LNCaP clone FGC (cell line): ENCODE measurements at regions not wholly inside any gene's neighbourhood (a gene's known extent, or its start where the extent isn't known, plus 50 kb on each side); places are given as distances from the start of the nearest gene placed in this dataset.
A peak's percentile ranks its signal among the peaks of the same experiment; 100 is the strongest.

ENCODE experiments used
- DNase-seq: peaks from one replicate; pipeline ENCODE4 v3.0.0-alpha.2; 2011; ENCODE audit warnings: low read depth
- H3K4me3 ChIP-seq: 2 replicates; pipeline ENCODE4 v1.5.1; 2011; ENCODE audit warnings: mild to moderate bottlenecking, low read depth, low read length, control low read depth
- CTCF ChIP-seq: IDR thresholded peaks from 2 replicates; pipeline ENCODE4 v1.5.1; 2012; ENCODE audit warnings: mild to moderate bottlenecking; ENCODE audit not compliant: control insufficient read depth, insufficient read depth; ENCODE audit errors: extremely low read depth

DNA sequence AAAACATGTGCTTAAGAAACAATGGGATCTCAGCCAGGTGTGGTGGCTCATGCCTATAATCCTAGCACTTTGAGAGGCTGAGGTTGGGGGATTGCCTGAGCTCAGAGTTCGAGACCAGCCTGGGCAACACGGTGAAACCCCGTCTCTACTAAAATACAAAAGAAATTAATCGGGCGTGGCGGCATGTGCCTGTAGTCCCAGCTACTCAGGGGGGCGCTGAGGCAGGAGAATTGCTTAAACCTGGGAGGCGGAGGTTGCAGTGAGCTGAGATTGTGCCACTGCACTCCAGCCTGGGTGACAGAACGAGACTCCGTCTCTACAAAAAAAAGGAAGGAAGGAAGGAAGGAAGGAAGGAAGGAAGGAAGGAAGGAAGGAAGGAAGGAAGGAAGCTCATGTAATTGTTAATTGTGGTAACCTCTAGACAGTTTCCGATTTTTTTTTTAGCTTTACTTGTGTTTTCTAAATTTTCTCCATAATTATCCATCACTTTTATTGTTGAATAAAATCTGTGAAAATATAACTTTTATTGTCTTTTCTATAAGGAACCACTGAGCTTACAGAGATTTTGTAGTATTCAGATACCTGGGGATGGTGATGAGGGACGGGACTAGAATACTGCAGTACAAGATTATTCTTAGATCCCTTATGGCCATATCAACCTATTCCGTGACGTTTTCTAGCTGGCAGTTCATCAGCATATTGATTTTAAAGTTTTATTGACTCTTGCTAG lies 506.9 kb downstream of the NR2F2 start:
- no peak overlapping the region for H3K4me3 ChIP-seq
- DNase-seq: no peak
- no peak for TF ChIP-seq CTCF

DNA sequence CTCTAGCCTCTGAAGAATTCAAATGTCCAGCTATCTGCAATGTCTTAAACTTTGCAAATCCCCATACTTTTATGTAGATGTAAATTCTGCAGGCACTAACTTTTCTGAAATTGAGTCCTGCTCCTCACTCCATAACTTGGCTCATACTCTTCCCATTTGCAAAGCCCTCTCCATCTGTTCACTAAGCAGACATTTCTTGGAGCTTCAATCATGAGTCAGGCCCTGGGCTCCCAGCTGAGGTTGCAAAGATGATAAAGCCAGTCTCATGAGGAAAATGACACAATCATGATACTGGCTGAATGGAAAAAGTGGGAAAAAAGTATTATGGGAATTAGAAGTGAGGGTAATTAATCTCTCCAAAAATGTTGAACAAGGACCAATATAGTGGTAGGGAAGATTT lies 507.6 kb downstream of the NR2F2 start:
- TF ChIP-seq CTCF: no peak
- H3K4me3 ChIP-seq: no peak overlapping the region
- DNase-seq: no peak

DNA sequence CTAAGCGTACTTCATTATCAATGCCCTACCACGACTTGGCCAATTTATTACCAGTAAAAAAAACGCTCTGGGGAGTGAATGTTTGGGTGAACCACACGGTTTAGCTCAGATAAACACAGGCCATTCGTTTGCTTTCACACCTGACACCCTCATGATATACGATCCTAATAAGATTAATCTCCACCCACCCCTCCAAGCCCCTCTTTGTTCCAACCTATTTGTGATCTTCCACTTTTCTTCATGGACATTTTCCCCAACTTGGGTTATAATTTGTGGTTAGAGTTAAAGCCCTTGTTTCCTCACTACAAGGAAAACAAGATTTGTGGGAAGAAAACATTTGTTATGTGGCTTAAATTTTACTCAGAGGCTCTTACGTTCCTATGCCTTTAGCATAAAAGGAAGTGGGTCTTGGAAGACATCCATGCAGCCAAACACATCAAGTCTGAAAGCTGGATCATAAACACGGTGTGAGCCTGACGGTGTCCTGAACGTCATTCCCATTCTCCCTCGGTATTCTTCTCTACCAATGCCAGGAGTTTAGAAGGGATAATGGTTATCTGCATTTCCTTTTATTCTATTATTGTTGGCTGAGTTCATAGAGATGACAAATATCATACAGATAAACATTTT lies 518.9 kb downstream of the NR2F2 start:
- H3K4me3 ChIP-seq: no peak overlapping the region
- no peak for TF ChIP-seq CTCF
- DNase-seq: no peak

- TF ChIP-seq CTCF: no peak
- no peak overlapping the region for H3K4me3 ChIP-seq
- DNase-seq: no peak
Observed at GRCh38 chr15:96851613-96852012, 521.1 kb downstream of the NR2F2 start.

- no peak for DNase-seq
- no peak for TF ChIP-seq CTCF
- no peak overlapping the region for H3K4me3 ChIP-seq
Observed at GRCh38 chr15:96858694-96859093, 528.2 kb downstream of the NR2F2 start.

- DNase-seq: no peak
- TF ChIP-seq CTCF: peak; percentile 20; the same call in 1 of the 2 replicates
- H3K4me3 ChIP-seq: no peak overlapping the region
Observed at GRCh38 chr15:96860741-96861140, 530.2 kb downstream of the NR2F2 start.

- no peak for DNase-seq
- H3K4me3 ChIP-seq: no peak overlapping the region
- TF ChIP-seq CTCF: no peak
Observed at GRCh38 chr15:96867992-96868391, 537.5 kb downstream of the NR2F2 start.
